NCI-H1436 treated with DMSO at 0.1 percent for 48 hours (cell line): ENCODE measurements at regions not wholly inside any gene's neighbourhood (a gene's known extent, or its start where the extent isn't known, plus 50 kb on each side); places are given as distances from the start of the nearest gene placed in this dataset.

Source experiments
- DNase-seq: peaks from one replicate; lab custom pipeline; 2025; lab: John Stamatoyannopoulos, UW

GRCh38 chr1:43065616-43066399 lies 106.3 kb downstream of the EBNA1BP2 start:
- no peak for DNase-seq

DNA sequence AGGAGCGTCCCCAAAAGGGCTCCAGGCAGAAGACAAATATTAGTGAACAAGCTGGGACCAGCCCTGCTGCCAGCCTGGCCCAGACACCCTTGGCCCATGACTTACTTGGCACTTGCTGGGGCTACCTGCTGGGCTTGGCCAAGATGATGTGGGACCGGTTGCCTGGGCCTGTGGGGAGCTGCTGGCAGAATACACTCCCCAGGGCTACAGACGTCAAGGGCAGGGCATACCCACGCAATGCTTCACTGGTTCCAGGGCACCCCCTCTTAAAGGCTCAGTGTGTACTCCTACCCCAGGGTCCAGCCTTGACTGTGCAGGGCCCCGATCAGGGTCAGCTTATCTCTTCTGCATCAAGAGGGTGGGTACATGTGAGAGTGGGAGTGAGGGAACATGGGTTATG lies 106.5 kb upstream of the SLC2A1 start:
- DNase-seq = no peak

GRCh38 chr1:43063394-43064219 lies 104.9 kb upstream of the SLC2A1 start:
- DNase-seq = no peak

GRCh38 chr1:43062527-43063095 lies 103.9 kb upstream of the SLC2A1 start:
- no peak for DNase-seq

- DNase-seq = no peak
Observed at GRCh38 chr1:43061757-43062156, 103.1 kb upstream of the SLC2A1 start.

DNA sequence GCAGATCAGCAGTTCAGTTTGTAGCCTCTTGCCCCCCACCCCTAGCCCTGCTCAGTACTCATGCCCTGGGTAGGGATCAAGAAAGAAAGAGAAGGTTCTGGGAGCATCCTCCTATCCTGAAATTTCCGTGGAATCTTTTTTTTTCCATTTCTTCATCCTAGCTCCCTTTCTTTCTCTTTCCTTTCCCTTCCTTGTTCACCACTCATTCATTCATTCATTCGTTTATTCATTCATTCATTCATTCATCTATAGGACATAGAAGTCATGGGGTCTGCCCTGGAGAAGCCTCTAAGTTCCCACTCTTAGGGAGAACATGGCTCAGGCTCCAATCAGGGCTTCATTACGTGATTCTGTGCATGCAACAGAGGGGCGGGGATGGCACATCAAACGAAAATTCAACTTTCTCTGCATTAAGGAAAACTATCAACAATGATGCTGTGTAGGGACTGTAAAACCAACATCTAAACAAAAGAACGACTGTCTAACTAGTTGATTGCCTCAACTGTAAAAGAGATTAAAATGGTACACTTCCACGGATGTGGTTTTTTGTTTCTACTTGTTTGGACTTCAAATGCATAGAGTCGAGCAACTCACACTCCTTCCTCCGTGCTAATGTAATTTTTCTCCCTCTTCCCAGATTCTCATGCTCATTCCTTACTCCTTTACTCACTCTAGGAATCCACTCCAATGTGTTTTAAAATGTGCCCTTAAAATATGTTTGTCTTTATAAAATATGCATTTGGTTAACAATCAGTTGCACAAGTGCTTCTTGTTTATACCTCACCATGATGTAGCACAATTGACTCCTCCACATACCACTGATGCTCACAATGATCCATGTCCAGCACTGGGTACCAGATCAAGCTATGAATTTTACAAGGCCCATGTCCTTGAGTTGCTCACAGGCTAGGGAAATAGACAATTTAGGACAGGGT lies 101.2 kb upstream of the SLC2A1 start:
- no peak for DNase-seq

DNA sequence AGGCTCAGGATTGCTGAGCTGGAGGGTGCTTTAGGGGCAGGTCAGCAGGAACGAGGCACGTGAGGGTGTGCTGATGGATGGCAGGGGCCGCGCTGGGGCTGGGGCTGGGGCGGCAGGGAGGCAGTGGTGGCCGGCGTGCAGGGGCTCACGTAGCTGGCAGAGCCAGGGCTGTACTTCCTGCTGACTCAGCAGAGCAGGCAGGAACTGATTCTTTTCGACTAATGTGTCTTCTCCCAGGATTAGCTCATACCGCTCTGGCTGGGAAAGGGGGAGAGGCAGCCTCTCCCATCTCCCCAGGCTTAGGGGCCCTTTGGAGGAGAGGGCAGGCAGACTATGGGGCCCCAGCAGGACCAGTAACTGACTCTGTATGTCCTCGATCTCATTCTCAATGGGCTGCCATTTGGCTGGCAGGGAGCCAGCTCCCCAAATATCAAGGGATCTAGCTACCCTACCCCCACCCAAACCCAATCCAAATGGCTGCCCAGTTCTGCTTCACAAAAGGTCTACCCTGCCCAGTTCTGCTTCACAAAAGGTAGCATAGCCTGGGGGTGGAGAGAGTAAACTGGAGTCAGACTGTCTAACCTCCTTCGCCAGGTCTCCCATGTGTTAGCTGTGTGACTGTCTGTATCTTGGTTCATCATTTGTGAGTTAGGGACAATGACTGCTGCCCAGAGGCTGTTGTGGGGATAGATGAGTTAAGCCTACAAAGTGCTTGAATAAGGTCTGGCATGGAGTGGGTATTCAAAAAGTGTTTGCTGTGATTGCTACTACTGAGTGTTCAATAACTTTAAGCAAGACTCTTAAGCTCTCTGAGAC lies 100.1 kb upstream of the SLC2A1 start:
- DNase-seq = no peak

DNA sequence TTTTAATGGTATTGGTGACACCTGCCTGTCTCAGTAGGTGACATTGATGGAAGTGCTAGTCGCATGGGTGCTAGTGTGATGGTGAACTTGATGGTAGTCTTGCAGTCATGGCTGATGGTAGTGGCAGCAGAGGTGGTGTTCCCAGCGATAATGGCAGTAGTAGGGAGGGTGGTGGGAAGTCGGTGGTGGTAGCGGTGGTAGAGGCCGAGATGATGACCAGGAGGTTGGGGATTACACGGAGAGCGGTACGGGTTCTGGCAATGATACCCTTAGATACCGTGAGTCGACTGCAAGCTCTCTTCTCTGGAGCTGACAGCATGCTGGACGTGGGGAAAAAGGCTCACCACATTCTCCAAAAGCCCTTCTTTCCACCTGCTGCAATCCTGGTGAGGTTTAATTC lies 99.4 kb upstream of the SLC2A1 start:
- DNase-seq = no peak

DNA sequence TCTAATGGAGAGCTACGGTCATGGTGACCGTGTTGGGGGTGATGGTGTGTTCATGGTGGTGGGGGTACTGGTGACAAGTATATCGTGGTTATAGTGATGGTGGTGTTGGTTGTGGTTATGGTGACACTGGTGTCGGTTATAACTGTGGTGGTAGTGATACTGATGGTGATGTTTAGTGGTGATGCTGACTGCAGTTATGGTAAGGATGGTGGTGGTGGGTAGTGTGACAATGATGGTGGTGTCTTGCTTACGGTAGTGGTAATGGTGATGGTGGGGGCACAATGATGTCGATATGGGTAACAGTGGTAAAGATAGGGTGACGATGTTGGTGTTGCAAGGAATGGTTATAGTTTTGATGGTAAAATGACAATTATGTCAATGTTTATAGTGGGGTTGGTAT lies 98.9 kb upstream of the SLC2A1 start:
- DNase-seq = no peak

DNA sequence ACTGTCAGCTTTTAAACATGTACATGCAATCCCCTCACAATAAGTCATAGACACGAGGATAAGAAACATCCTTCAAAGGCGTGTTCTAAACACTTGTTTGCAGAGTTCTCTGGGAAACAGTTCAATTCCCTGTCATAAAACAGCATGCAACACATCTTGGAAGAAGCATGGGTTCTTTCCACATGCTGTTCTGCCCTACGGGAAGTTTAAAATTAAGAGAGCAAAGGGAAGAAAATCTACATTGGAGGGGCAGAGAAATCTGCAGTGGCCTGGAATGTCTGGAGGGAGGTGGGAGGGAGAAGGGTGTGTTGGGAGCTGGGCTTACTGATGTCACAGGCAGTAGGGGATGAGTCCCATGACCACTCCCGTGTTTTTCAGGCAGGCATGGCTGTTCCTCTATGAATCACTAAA lies 98.3 kb upstream of the SLC2A1 start:
- DNase-seq = no peak

GRCh38 chr1:43056460-43056859 lies 97.8 kb upstream of the SLC2A1 start:
- no peak for DNase-seq

GRCh38 chr1:43054961-43055360 lies 96.3 kb upstream of the SLC2A1 start:
- no peak for DNase-seq

GRCh38 chr1:43052786-43053439 lies 94.2 kb upstream of the SLC2A1 start:
- DNase-seq = no peak

DNA sequence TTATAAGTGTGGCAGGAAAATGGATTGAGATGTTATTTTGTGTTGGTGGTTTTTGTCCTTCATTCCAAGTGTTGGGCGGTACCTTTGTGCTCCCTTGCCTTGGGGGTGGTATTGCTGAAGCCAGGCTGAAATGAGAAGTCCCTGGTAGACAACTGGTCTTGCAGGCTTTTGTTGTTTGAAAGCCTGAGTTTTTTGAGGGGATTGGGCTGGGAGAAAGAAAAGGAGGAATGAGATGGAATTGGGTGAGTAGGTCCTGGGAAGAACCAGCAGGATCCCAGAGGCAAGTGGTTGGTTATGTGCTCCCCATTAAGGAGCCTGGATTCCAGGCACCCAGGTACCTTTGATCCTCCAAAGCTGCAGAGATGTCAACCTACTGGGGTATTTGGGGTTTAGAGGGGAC lies 93.7 kb upstream of the SLC2A1 start:
- no peak for DNase-seq

- DNase-seq = no peak
Observed at GRCh38 chr1:43049481-43049880, 90.8 kb upstream of the SLC2A1 start.

- DNase-seq = no peak
Observed at GRCh38 chr1:43048601-43049011, 89.9 kb upstream of the SLC2A1 start.

- no peak for DNase-seq
Observed at GRCh38 chr1:43047135-43047534, 88.5 kb upstream of the SLC2A1 start.

DNA sequence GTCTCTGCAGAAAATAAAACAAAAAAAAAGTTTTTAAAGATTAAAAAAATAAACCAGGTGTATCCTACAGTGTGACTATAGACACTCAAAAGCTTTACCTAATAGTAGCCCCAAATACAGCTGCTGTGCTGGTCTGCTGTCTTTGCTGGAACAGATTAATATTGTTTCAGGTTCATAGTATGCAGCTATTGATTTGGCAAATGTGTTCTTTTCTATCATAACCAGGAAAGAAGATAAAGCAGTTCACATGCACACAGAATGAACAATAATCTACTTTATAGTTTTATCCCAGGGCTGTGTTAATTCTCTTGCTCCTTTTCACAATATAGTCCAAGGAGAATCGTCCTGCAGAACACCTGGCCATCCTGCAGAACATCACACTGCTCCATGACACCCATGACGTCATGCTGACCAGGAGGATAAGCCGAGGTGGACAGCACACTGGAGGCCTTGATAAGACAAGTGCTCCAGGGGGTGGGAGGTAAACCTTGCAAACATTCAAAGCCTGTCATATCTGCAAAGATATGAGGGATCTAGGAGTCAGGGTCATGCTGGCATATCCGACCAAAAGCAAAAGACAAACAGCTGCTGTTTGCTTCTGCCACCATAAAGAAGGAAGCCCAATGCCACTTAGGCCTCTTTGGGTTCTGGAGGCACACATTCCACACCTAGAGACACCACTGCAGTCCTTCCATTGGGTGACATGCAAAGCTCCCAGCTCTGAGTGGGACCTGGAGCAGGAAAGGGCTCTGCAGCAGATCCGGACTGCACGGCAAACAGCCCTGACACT lies 86.1 kb upstream of the SLC2A1 start:
- DNase-seq = no peak

- no peak for DNase-seq
Observed at GRCh38 chr1:43043695-43044094, 85.0 kb upstream of the SLC2A1 start.
